K562 (cell line): ENCODE measurements at regions not wholly inside any gene's neighbourhood (a gene's known extent, or its start where the extent isn't known, plus 50 kb on each side); places are given as distances from the start of the nearest gene placed in this dataset.

Source experiments
- ATAC-seq: fragments of 200-7000 bp; cut with Tn5 transposase; 3 replicates; pipeline ENCODE4 v1.9.1; 2020; ENCODE audit warnings: moderate library complexity
- BruUV-seq: library from RNA; stranded (reverse); fragments of 400-500 nt; replicated peaks from 2 replicates; lab custom pipeline; 2021; lab: Mats Ljungman, UMichigan
- CTCF ChIA-PET: fragments of 300-600 bp; formaldehyde crosslinking; extraction: SDS; loops from one replicate; lab custom pipeline; 2021; ENCODE audit warnings: low intra/inter-chr PET ratio; lab: Yijun Ruan, JAX
- POLR2A ChIA-PET: fragments of 300-600, 350-650 bp; sonication (Branson Sonifier 250); formaldehyde crosslinking; extraction: SDS; loops from one replicate; lab custom pipeline; 2021; ENCODE audit warnings: antibody characterized with exemption, inconsistent platforms; lab: Yijun Ruan, JAX
- DNase-seq, 4 experiments: peaks; one replicate each; pipeline versions ENCODE4 v3.0.0 to v3.0.0-alpha.2; 2011 to 2018; ENCODE audit warnings: low spot score in 3 of 4, mixed read lengths in 3 of 4; ENCODE audit errors: extremely low read depth in 1 of 4
- FAIRE-seq: peaks from 2 replicates; lab custom pipeline; 2011; peaks lifted over from hg19 to GRCh38; lab: Jason Lieb, UNC
- H2AFZ ChIP-seq: 2 replicates; pipeline ENCODE4 v1.6.0; 2011; ENCODE audit warnings: low read depth, low read length, control low read depth, inconsistent platforms
- H3K27ac ChIP-seq: fragments of 200-600 bp; 3 replicates; pipeline ENCODE4 v1.8.0; 2011; ENCODE audit warnings: low read depth, mild to moderate bottlenecking, control low read depth, inconsistent platforms, low read length, moderate library complexity, mixed read lengths; ENCODE audit errors: extremely low read depth
- H3K27me3 ChIP-seq, 2 experiments: fragments of 300-600 bp in 1 of 2; 2 replicates in 1 of 2; 3 replicates in 1 of 2; pipeline versions ENCODE4 v1.6.0 to v1.8.0; 2011; ENCODE audit warnings: inconsistent platforms in 2 of 2, low read length in 2 of 2, mild to moderate bottlenecking in 1 of 2, mixed read lengths in 1 of 2, moderate library complexity in 1 of 2; ENCODE audit not compliant: control insufficient read depth in 2 of 2, insufficient read depth in 2 of 2
- H3K36me3 ChIP-seq: fragments of 300-600 bp; 3 replicates; pipeline ENCODE4 v1.8.0; 2011; ENCODE audit warnings: mild to moderate bottlenecking, low read length, inconsistent platforms; ENCODE audit not compliant: control insufficient read depth, insufficient read depth
- H3K4me1 ChIP-seq, 2 experiments: fragments of 200-600 bp in 1 of 2; replicated peaks in 1 of 2; 2 replicates in 1 of 2; 3 replicates in 1 of 2; pipeline versions ENCODE4 v1.5.1 to v1.8.0; 2011; ENCODE audit warnings: inconsistent platforms in 2 of 2, low read length in 2 of 2, mild to moderate bottlenecking in 1 of 2, mixed read lengths in 1 of 2, moderate library complexity in 1 of 2; ENCODE audit not compliant: control insufficient read depth in 2 of 2, insufficient read depth in 2 of 2
- H3K4me2 ChIP-seq: 2 replicates; pipeline ENCODE4 v1.6.1; 2011; ENCODE audit warnings: low read length, control low read depth, inconsistent platforms, mixed read lengths; ENCODE audit not compliant: insufficient read depth
- H3K4me3 ChIP-seq: fragments of 200-600 bp; sonication (generic), shearing (Covaris generic); 2 replicates; pipeline ENCODE4 v1.5.1; 2016; ENCODE audit warnings: control low read depth, inconsistent platforms
- H3K79me2 ChIP-seq: fragments of 200-600 bp; 3 replicates; pipeline ENCODE4 v1.8.0; 2011; ENCODE audit warnings: low read length, inconsistent platforms; ENCODE audit not compliant: control insufficient read depth, insufficient read depth
- H3K9ac ChIP-seq, 2 experiments: 2 replicates each; pipeline versions ENCODE4 v1.6.0 to v1.6.1; 2011; ENCODE audit warnings: low read depth in 2 of 2, low read length in 2 of 2, control low read depth in 1 of 2, inconsistent platforms in 1 of 2, mild to moderate bottlenecking in 1 of 2, mixed read lengths in 1 of 2; ENCODE audit not compliant: insufficient read depth in 1 of 2
- H3K9me1 ChIP-seq: one replicate; pipeline ENCODE4 v1.6.0; 2011; ENCODE audit warnings: inconsistent platforms, mild to moderate bottlenecking, low read length, moderate library complexity; ENCODE audit not compliant: control insufficient read depth, insufficient read depth
- H3K9me3 ChIP-seq: replicated peaks from 2 replicates; pipeline ENCODE4 v1.5.1; 2011; ENCODE audit warnings: low read depth, low read length, inconsistent platforms; ENCODE audit not compliant: control insufficient read depth, insufficient read depth
- H4K20me1 ChIP-seq: replicated peaks from 2 replicates; pipeline ENCODE4 v1.6.1; 2011; ENCODE audit warnings: low read length, inconsistent platforms, mixed read lengths; ENCODE audit not compliant: control insufficient read depth, insufficient read depth
- ATF3 ChIP-seq, 2 experiments: fragments of 450-650 bp in 1 of 2; sonication (generic) in 1 of 2; formaldehyde crosslinking in 1 of 2; IDR thresholded peaks in 1 of 2; conservative IDR thresholded peaks in 1 of 2; 2 replicates each; pipeline versions ENCODE4 v1.6.1 to v1.8.1; 2016 to 2023; ENCODE audit warnings: mild to moderate bottlenecking in 2 of 2, moderate library complexity in 2 of 2, inconsistent platforms in 1 of 2, missing genetic modification reagents in 1 of 2
- CLOCK ChIP-seq: fragments of 250-450 bp; sonication (Bioruptor Pico); IDR thresholded peaks from 2 replicates; pipeline ENCODE4 v1.4.0; 2020; ENCODE audit warnings: mild to moderate bottlenecking, moderate library complexity, borderline replicate concordance
- EGR1 ChIP-seq: fragments of 450-650 bp; conservative IDR thresholded peaks from 2 replicates; pipeline ENCODE4 v1.6.1; 2017; ENCODE audit warnings: mild to moderate bottlenecking
- ELF1 ChIP-seq: fragments of 200-800 bp; sonication (Bioruptor generic); IDR thresholded peaks from 2 replicates; pipeline ENCODE4 v1.6.1; 2016; ENCODE audit warnings: missing genetic modification characterization, missing compliant biosample characterization
- GATAD2B ChIP-seq: fragments of 450-650 bp; IDR thresholded peaks from 2 replicates; pipeline ENCODE4 v1.6.1; 2017; ENCODE audit warnings: mild to moderate bottlenecking, borderline replicate concordance
- HIVEP1 ChIP-seq: fragments of 250-450 bp; sonication (Bioruptor Pico); IDR thresholded peaks from 2 replicates; pipeline ENCODE4 v1.4.0; 2020; ENCODE audit warnings: mild to moderate bottlenecking
- HLTF ChIP-seq: fragments of 450-650 bp; IDR thresholded peaks from 2 replicates; pipeline ENCODE4 v1.6.1; 2016
- MBD1 ChIP-seq: fragments of 250-450 bp; sonication (Bioruptor Pico); IDR thresholded peaks from 2 replicates; pipeline ENCODE4 v1.8.0; 2022; ENCODE audit warnings: inconsistent platforms
- MEIS2 ChIP-seq: fragments of 450-650 bp; IDR thresholded peaks from 2 replicates; pipeline ENCODE4 v1.6.1; 2014; ENCODE audit warnings: mild to moderate bottlenecking; ENCODE audit not compliant: partially characterized antibody
- NBN ChIP-seq: fragments of 450-650 bp; IDR thresholded peaks from 2 replicates; pipeline ENCODE4 v1.6.1; 2016; ENCODE audit warnings: low read depth, mild to moderate bottlenecking
- NR3C1 ChIP-seq: sonication (generic); formaldehyde crosslinking; IDR thresholded peaks from 2 replicates; pipeline ENCODE4 v1.8.1; 2022; ENCODE audit warnings: missing genetic modification reagents
- PREB ChIP-seq: sonication (generic); formaldehyde crosslinking; IDR thresholded peaks from 2 replicates; pipeline ENCODE4 v1.8.1; 2023; ENCODE audit warnings: mild to moderate bottlenecking, missing genetic modification reagents
- SOX6 ChIP-seq: fragments of 450-650 bp; IDR thresholded peaks from 2 replicates; pipeline ENCODE4 v1.6.1; 2014; ENCODE audit warnings: mild to moderate bottlenecking
- SRSF1 ChIP-seq: fragments of 200-400 bp; formaldehyde crosslinking; IDR thresholded peaks from 2 replicates; pipeline ENCODE4 v1.6.1; 2017; ENCODE audit warnings: mild to moderate bottlenecking, low read depth, low read length, moderate library complexity
- ZBTB8A ChIP-seq: fragments of 450-650 bp; IDR thresholded peaks from 2 replicates; pipeline ENCODE4 v1.6.1; 2018; ENCODE audit warnings: mild to moderate bottlenecking, moderate library complexity; ENCODE audit not compliant: partially characterized antibody
- ZNF395 ChIP-seq: fragments of 200-800 bp; sonication (Bioruptor generic); IDR thresholded peaks from 2 replicates; pipeline ENCODE4 v1.6.1; 2017; ENCODE audit warnings: missing genetic modification characterization, missing compliant biosample characterization
- ZNF551 ChIP-seq: fragments of 250-450 bp; sonication (Bioruptor Pico); IDR thresholded peaks from 2 replicates; pipeline ENCODE4 v1.5.0; 2021; ENCODE audit warnings: mild to moderate bottlenecking, moderate library complexity
- WGBS: fragments of 100-300 bp; shearing (Covaris generic); methylation state at CpG from one replicate; pipeline ENCODE4 v1.1.6; 2016; ENCODE audit warnings: low coverage, mixed read lengths; ENCODE audit not compliant: insufficient coverage; ENCODE audit errors: missing lambda C conversion rate; 5-methylcytosine and 5-hydroxymethylcytosine counted together
- in situ Hi-C: fragments of 300-500 bp; cut with MboI; formaldehyde crosslinking; loops from 4 replicates; pipeline ENCODE4 v1.15.0; 2018; ENCODE audit warnings: inconsistent platforms, mixed read lengths
- intact Hi-C: fragments of 100-400 bp; cut with micrococcal nuclease; formaldehyde crosslinking; loops from 2 replicates; pipeline ENCODE4 v1.14.2; 2022

- 0% methylated on average over 3 of the region's 3 CpGs for WGBS
- H3K79me2 ChIP-seq, result no peaks in the 10 kb centered on the region
- TF ChIP-seq SOX6 (no peak), NR3C1 (CRISPR knock-in tag) (no peak), EGR1 (no peak), HIVEP1 (no peak), SRSF1 (no peak), GATAD2B (no peak), ATF3 (IDR thresholded peaks at IDR 0.05) (no peak), ATF3 (CRISPR knock-in tag; conservative IDR thresholded peaks at IDR 0.05) (no peak), PREB (no peak), ZNF395 (CRISPR knock-in tag) (no peak), ZBTB8A (no peak), ELF1 (tag) (no peak), CLOCK (CRISPR knock-in tag) (no peak), HLTF (no peak), NBN (no peak), MBD1 (no peak), ZNF551 (CRISPR knock-in tag) (no peak), MEIS2 (no peak)
Measured at GRCh38 chr7:83849131-83849530, 200.2 kb upstream of the SEMA3E start.

More at GRCh38 chr7:83849131-83849530, 200.2 kb upstream of the SEMA3E start:
- CTCF ChIA-PET, result no interaction called here
- POLR2A ChIA-PET, result no interaction called here
- ATAC-seq (no peak), DNase-seq (no peak), FAIRE-seq (no peak)
- Histone ChIP-seq H3K27me3 (no peaks in the 10 kb centered on the region), H3K36me3 (no peaks in the 10 kb centered on the region), H3K27ac (no peak overlapping the region), H3K9ac (no peak overlapping the region), H3K4me3 (no peak overlapping the region), H3K9me3 (peaks cover 2% of the 10 kb centered on the region; the same call in 1 of the 2 replicates), H4K20me1 (no peaks in the 10 kb centered on the region), H3K4me2 (no peak overlapping the region), H3K4me1 (no peaks in the 10 kb centered on the region), H3K9me1 (no peaks in the 10 kb centered on the region), H2AFZ (no peak overlapping the region)
- in situ Hi-C loops (no loop called here), intact Hi-C loops (no loop called here)
- no TSS peak for BruUV-seq
